Effector CD8-positive, alpha-beta T cell (primary cell): ENCODE measurements at regions not wholly inside any gene's neighbourhood (a gene's known extent, or its start where the extent isn't known, plus 50 kb on each side); places are given as distances from the start of the nearest gene placed in this dataset.
A peak's percentile ranks its signal among the peaks of the same experiment; 100 is the strongest.
"Not testable (repeated sequence)": the region's sequence is repeated elsewhere in the genome, so short reads cannot be mapped to it uniquely, and the experiment has no call there.

ENCODE experiments used
- DNase-seq: peaks from one replicate; lab custom pipeline; 2025; lab: John Stamatoyannopoulos, UW

DNA sequence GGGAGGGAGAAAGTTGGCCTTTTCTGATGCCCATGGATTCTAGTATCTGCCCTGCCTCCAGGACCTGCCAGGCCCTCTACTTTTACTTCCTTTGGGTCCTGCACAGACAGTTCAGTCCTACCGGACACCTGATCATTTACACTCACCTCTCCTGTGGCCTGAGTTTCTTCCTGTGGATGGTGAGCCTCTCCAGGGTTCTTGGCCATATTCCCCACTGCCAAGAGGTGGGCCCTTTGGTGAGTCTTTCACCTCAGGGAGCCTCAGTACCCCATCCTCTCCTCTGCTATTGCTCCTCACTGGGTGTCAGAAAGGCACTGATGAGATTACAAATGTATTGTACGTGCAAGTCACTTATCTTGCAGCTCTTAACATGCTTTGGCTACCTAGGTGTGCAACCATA is 81.4 kb upstream of the ETV3 start:
- DNase-seq, result no peak

DNA sequence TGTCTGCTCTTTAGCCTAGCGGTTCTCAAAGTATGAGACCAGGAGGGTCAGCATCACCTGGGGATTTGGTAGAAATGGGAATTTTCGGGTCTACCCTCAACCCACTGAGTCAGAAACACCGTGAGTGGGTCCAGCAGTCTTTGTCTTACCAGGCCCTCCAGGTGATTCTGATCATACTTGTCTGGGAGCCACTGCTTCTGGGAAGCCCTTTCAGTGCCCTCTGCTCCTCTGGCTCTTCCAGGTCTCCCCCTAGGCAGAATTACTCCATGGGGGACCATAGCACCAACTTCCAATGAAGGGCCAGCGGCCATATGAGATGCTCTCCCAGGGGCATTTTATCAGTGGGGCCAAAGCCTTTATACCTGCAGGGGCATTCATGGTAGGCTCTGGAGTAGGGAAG is 81.0 kb upstream of the ETV3 start:
- no peak for DNase-seq

DNA sequence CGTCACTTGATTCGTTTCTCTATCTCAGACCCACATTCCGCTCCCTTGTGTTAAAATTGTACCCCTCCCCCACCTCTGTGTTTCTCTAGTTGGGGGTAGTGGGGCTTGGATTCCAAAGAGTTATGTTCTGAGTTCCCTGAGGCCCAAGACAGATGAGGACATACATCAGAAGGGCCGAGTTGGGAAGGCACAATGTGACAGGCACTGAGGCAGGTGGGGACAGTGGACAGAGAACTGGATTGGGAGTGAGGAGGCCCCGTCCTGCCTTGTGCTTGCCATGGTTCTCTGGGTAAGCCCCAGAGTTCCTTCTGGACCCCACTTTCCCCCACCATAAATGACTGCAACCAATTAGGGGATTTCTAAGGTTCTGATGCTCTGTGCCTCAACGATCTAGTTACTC is 80.5 kb upstream of the ETV3 start:
- no peak for DNase-seq

DNA sequence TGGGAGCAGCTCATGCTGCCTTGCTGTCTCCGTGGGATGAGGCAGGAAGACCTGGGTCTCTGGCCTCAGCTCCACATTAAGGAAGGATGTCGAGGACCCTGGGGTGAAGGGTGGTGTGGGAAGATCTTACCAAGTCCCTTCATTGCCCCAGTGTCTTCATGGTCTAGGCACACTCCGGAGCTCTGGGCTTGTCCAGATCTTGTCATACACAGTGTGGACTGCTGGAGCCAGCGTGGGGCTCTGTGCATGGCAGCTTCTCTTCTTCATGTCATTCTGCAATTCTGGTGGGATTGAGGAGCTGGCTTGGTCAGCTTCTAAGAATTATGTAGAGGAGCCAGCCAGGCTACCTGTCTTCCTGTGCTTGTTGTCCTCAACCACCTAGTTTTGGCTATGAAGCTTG is 79.3 kb upstream of the ETV3 start:
- DNase-seq, result no peak

DNA sequence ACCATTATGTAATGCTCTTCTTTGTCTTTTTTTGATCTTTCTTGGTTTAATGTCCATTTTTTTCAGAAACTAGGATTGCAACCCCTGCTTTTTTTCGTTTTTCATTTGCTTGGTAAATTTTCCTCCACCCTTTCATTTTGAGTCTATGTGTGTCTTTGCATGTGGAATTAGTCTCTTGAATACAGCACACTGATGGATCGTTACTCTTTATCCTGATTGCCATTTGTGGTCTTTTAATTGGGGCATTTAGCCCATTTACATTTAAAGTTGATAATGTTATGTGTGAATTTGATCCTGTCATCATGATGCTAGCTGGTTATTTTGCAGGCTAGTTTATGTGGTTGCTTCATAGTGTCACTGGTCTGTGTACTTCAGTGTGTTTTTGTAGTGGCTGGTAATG is 75.6 kb upstream of the ETV3 start:
- no peak for DNase-seq

DNA sequence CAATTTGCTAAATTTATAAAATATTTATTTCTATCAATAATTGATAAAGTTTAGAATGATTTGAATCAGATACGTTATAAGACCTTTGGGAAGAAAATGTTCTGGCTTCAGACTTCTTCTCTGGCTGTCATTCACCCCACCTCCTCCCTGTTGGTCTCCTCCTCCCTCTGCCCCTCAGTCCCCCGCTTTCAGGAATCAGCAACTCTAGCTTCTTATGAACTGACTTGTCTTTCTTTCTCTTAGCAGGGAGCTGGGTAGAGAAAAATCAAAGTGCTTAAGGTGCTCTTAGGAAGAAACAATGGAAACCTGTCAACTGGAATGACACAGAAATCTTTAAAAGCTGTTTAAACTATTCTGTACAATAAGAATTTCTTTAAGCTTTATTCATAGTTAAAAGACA is 71.3 kb upstream of the ETV3 start:
- DNase-seq, result no peak

DNA sequence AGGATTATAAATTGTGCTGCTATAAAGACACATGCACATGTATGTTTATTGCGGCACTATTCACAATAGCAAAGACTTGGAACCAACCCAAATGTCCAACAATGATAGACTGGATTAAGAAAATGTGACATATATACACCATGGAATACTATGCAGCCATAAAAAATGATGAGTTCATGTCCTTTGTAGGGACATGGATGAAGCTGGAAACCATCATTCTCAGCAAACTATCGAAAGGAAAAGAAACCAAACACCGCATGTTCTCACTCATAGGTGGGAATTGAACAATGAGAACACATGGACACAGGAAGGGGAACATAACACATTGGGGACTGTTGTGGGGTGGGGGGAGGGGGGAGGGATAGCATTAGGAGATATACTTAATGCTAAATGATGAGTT is 67.8 kb upstream of the ETV3 start:
- not testable (repeated sequence) for DNase-seq

DNA sequence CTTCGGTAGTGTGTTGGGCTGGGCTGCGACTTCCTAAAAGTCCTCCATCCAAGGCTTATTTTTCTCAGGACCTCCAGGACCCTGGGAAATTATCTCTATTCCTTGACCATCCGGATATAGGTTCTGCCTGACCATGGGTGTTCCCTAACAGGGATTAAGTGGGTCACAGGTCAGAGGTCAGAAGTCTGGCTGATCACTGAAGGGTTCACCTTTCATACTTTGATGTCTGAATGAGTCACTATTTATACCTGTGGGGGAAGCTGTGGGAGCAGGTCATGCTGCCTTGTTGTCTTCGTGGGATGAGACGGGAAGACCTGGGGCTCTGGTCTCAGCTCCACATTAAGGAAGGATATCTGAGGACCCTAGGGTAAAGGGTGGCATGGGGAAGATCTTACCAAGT is 65.0 kb upstream of the ETV3 start:
- DNase-seq, result no peak

DNA sequence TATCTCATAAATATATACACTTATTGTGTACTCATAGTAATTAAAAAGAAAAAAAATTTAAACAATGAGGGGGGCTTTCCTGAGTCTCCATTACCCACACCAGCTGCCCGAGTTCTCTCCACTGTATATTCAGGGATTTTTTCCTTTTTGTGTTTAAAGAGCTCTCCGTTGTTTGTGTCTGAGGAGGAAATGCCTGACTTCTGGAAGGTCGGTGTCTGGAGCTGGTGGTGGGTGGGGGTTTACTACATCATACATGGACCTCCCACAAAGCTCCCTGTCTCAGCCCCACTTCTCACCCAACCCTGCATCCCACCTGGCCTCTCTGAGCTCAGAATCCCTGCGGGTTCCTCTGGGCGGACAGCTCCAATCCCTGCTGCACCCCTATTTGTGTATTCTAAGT is 64.1 kb upstream of the ETV3 start:
- no peak for DNase-seq

DNA sequence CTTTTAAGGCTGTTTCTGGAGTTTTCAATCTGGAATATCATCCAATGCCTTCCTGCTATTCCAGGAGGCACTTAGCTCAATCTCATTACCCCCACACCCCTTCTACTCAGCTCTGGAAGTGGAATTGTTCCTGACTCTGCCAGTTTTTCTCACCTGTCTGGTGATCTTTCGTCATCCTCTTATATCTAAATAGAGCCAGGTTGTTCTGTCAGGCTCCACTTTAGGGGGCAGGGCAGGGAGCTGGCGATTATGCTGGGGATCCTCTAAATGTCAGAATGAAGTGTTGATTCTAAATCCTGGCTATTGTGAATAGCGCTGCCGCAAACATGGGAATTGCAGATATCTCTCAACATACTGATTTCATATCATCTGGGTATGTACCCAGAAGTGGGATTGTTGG is 63.6 kb upstream of the ETV3 start:
- no peak for DNase-seq

DNA sequence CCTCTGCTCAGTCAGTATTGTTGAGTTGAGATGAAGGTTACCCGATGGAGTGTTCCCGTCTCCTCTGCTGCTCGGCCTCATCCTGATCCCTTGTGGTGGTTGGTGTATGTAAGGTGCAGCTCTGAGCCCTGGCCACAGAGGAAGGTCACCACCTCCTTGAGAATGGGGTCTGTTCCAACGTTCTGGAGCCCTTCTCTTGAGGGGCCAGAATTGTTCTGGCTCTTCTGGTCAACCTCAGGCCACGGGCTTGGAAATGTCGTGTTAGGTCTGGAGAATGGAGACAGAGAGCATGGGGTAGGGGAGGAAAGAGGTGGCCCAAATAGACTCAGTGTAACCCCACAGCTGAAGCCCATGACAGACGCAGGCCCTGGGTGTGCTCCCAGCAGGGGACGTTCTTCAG is 62.3 kb upstream of the ETV3 start:
- no peak for DNase-seq

DNA sequence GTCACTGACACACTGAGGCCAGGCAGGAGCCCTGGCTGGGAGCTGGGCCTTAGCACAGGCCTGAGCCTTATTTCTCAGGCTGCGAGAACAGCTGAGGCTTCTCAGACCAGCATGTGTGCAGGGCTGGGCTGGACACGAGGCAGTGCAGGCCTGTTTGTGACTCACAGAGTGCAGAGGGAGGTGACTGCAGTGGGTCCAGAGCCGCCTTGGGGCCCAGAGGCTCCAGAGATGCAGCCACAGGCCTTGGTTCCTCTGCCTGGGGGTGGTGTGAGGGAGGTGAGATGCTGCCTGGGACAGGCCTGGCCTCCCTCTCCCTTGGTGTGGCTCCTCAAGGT is 61.2 kb upstream of the ETV3 start:
- DNase-seq, result no peak

DNA sequence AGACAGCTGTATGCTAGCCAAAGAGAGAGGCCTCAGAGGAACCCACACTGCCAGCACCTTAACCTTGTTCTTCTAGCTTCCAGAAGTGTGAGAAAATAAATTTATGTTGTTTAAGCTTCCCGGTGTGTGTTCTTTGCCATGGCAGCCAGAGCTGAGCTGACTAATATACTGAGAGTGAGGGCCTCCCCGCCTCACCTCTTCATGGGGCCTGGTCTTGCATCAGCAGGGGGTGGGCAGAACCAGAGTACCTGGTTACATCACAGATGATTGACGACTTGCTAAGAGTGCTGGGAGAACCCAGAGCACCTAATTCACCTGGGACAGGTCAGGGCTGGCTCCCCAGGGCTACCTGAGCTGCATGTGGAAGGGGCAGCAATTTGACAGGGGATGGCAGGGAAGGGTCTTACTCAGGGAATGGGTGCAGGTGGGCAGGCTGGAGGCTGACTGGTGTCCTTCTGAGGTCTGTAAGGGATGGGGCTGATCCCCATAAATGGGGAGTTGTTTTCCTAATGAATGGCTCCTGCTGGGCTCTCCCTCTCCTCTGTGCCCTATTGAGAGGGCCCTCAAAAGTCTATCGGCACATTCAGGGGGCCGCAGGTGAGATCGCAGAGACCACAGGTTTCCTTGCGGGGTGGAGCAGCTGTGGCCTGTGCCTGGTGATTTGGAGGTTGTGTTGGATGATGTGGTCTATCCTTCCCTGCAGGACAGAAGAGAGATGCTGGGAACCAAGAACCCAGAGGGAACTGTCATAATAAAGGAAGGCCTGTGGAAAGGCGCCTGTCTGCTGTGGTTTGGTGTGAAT is 60.6 kb upstream of the ETV3 start:
- DNase-seq, result no peak

DNA sequence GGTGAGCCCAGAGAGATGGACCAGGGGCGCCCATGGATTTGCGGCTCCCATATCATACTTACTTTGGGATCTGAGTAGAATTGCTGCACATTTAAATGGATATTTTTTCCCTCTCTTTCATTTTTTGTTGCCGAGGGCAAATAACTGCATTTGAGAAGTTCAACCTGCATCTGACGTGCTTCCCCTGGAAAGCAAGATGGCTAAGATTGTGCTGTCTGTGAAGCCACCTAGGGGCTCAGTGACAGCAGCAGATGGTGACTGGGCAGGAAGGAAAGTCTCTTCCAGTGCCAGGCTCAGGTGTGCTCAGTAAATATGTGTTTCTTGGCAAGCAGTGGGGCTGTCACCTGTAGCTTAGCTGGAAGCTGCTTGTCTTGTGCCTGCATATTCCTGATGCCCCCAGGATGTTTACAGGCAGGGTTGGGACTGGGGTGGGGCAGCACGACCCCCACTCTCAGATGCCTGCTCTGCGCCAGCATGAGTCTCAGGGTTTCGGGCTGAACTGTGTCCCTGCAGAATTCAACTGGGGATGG is 59.8 kb upstream of the ETV3 start:
- no peak for DNase-seq

DNA sequence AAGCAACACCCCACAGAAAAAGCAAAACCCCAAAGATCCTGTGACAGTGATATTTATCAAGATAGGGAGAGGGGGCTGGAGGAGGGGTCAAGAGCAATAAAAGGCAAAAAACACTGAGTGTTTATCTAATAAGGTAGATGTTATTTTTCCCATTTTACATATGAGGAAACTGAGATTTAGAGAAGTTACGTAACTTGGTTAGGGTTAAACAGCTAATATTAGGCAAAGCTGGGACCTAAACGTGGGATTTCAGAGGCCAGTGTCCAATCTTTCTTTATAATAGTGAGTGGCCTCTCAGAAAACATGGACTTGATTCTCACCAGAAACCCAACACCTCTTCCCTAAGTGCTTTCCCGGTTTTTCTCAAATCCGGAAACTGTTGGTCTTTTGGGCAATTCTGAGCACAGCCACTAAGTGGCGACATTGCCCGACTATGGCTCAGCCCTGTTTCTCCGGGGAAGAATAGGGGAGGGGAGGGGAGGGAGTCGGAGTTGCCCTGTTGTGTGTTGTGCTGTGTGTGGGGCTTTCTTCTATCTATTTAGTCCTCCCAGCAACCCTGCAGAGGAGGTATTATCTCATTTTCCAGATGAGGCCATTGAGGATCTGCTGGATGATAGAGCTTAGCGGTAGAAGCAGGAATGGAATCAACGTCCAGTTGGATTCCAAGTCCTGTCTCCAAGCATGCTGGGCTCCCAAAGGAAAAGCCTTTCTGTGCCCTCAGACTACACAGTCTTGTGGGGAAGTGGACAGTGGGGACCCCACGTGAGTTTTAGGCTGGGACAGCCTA is 58.7 kb upstream of the ETV3 start:
- not testable (repeated sequence) for DNase-seq

DNA sequence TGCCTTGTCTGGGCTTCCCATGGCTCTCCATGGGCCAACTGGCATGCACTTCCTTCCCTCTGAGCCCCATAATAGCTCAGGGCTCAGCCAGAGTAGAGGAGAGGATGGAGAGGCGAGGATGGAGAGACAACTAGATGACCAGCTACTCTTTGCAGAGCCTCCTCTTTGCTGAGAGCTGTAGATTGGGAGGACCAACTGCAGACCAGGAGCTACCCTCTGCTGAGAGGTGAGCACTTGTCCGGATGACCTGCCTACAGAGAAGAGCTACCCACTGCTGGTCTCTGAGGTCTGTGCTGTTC is 58.0 kb upstream of the ETV3 start:
- DNase-seq, result no peak

DNA sequence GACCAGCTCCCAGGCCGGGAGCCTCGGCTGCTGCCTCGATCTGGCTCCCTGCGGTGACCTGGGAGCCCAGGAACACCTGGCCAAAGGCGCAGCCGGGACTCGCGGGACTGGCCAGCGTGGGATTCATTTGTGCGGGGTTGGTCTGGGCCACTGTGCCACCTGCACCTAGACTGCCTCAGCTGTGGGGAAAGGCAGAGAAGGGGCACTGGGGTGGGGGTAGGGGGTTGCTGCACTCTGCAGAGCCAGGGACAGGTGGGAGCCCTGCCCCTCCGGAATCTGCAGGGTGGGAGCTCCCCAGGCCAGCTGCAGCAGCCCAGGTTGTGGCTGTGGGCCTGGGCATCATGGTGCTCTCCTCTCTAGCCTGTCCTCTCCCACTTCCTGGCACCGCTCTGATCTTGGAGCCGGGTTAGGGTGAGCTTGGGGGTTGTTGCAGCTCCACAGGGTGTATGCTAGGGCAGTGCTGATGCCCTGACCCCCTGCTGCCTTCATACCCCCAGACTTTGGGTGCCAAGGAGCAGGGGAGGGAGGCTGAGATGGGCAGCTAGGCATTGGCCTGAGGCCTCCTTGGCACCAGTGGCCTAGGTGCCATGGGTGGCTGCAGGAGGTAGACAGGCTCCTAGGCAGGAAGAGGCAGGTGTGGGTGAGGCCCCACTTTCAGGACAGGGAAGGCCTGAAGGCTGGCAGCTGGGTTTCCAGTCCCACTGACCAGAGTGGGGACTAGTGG is 57.5 kb upstream of the ETV3 start:
- no peak for DNase-seq

DNA sequence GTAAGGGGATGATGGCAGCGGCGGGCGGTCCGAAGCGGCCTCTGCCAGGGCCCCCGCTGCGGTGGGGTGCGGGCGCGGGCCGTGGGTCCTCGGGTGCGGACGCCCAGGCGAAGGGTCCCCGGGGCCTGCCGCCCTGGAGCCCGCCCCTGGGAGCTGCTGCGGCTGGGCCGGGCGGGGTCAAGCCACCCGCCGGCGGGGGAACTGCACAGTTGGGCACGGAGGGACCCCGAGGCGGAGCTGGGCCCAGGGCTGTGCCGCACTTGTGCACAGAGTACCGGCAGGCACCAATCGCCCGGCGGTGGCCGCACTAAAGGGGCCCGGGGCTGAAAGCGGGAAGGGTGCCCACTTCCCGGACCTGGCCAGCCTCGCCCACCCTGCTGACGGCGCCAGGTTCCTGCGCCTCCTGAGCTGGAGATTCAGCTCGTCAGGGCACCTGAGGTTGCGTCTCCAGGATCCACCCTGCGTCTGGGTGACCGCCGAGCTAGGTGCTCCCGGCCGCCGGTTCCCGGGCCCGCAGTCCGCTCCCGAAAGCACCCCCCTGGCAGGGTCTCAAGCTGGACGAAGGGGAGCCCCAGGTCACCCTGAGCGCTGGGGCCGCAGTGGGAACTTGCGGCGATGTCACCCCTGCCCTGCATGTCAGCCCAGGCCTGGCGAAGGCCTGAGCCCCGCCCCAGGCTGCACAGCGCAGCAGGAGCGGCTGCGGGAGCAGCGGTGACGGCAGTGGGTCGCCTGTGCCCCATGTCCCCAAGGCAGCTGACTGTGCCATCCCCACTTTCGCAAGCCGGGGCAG is 56.7 kb upstream of the ETV3 start:
- no peak for DNase-seq

DNA sequence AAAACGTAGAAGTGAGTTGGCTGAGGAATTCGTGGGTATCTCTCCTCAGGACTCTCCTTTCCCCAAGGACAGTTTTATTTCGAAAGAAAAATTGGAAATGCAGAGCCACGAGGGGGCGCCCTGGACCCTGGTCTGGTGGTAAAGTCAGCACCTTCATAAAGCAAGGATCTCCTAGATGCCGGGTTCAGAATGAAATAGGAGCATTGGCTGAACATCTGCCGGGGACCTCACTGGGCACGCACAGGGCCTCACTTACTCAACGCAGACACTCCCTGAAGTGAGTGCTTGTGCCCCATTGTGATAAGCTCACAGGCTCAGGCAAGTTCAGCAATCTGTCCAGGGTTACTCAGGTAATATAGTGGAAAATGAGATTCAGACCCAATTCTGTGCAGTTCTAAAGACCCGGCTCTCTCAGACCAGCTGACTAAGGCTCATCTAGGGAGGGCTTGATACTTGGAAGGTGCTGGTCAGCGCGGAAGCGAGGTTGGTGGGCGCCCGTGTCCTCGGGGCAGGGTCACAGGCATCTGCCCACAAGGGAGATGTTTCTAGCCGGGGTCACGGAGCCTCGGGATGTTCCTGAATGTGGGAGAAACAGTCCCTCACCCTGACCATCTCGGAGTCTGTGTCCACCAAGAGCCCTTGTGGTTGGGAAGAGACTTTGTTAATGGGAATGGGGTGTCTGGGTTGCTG is 55.7 kb upstream of the ETV3 start:
- peak; percentile 7 for DNase-seq

DNA sequence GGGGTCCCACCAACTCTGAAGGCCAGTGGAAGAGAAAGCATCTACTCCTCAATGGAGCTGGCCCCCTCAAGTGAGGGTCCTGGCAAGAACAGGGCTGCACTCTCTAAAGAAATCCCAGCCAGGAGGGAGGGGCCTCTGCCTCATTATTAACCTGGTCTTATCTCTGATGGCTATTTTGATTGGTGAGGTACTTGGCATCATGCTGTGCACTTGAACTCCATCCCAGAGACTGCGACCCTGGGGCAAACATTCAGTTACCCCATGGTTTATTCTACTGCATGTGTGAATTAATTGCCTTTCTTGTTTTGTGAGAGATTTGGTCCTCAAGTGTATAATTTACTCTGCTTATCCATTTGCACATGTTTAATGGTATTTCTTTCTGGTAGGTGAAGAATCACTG is 55.0 kb upstream of the ETV3 start:
- DNase-seq, result no peak
